Middle frontal gyrus (tissue), 1 donor: ENCODE measurements at regions not wholly inside any gene's neighbourhood (a gene's known extent, or its start where the extent isn't known, plus 50 kb on each side); places are given as distances from the start of the nearest gene placed in this dataset.

Experiments
- DNase-seq: peaks from one replicate; pipeline ENCODE4 v3.0.0-alpha.2; 2015; ENCODE audit warnings: low spot score; ENCODE audit errors: extremely low spot score

- no peak for DNase-seq
These were observed 303.6 kb upstream of the FERMT1 start for GRCh38 chr20:6426287-6426891.

- DNase-seq: no peak
These were observed 298.8 kb upstream of the FERMT1 start for GRCh38 chr20:6421321-6422248.

GRCh38 chr20:6420336-6420735, 297.5 kb upstream of the FERMT1 start:
- DNase-seq: no peak

GRCh38 chr20:6418732-6419131, 295.9 kb upstream of the FERMT1 start:
- DNase-seq: no peak

GRCh38 chr20:6416371-6416770, 293.5 kb upstream of the FERMT1 start:
- DNase-seq: no peak

- no peak for DNase-seq
These were observed 288.8 kb upstream of the FERMT1 start for GRCh38 chr20:6411651-6412050.

GRCh38 chr20:6410721-6411120, 287.9 kb upstream of the FERMT1 start:
- no peak for DNase-seq

GRCh38 chr20:6407163-6407562, 284.3 kb upstream of the FERMT1 start:
- DNase-seq: no peak

- no peak for DNase-seq
These were observed 279.2 kb upstream of the FERMT1 start for GRCh38 chr20:6401893-6402557.

- no peak for DNase-seq
These were observed 274.3 kb upstream of the FERMT1 start for GRCh38 chr20:6397115-6397514.

GRCh38 chr20:6395695-6396094, 272.9 kb upstream of the FERMT1 start:
- no peak for DNase-seq

GRCh38 chr20:6388671-6389197, 265.9 kb upstream of the FERMT1 start:
- no peak for DNase-seq

GRCh38 chr20:6384956-6385486, 262.2 kb upstream of the FERMT1 start:
- no peak for DNase-seq

GRCh38 chr20:6384380-6384779, 261.6 kb upstream of the FERMT1 start:
- DNase-seq: no peak

GRCh38 chr20:6381887-6382286, 259.1 kb upstream of the FERMT1 start:
- no peak for DNase-seq

- DNase-seq: no peak
These were observed 239.4 kb upstream of the FERMT1 start for GRCh38 chr20:6362245-6362644.

- DNase-seq: no peak
These were observed 237.9 kb upstream of the FERMT1 start for GRCh38 chr20:6360766-6361165.

- no peak for DNase-seq
These were observed 233.1 kb upstream of the FERMT1 start for GRCh38 chr20:6355754-6356451.

- no peak for DNase-seq
These were observed 226.1 kb upstream of the FERMT1 start for GRCh38 chr20:6348908-6349307.

GRCh38 chr20:6347916-6348315, 225.1 kb upstream of the FERMT1 start:
- no peak for DNase-seq

- DNase-seq: no peak
These were observed 218.7 kb upstream of the FERMT1 start for GRCh38 chr20:6341491-6341890.
